K562 (cell line): ENCODE measurements at regions not wholly inside any gene's neighbourhood (a gene's known extent, or its start where the extent isn't known, plus 50 kb on each side); places are given as distances from the start of the nearest gene placed in this dataset.
"Not testable (repeated sequence)": the region's sequence is repeated elsewhere in the genome, so short reads cannot be mapped to it uniquely, and the experiment has no call there.

ENCODE experiments used
- ARID1B ChIP-seq: fragments of 450-650 bp; IDR thresholded peaks from 2 replicates; pipeline ENCODE4 v1.6.1; 2016; ENCODE audit warnings: antibody characterized with exemption, mild to moderate bottlenecking, inconsistent platforms
- ARNT ChIP-seq, 2 experiments: fragments of 450-650 bp; IDR thresholded peaks; 2 replicates each; pipeline ENCODE4 v1.6.1; 2016; ENCODE audit warnings: mild to moderate bottlenecking in 1 of 2
- EP300 ChIP-seq: IDR thresholded peaks from 2 replicates; pipeline ENCODE4 v1.6.1; 2012; ENCODE audit warnings: low read length, improper control_type of control experiment
- MAZ ChIP-seq, 2 experiments: fragments of 450-650 bp in 1 of 2; sonication (generic) in 1 of 2; formaldehyde crosslinking; IDR thresholded peaks in 1 of 2; conservative IDR thresholded peaks in 1 of 2; 2 replicates each; pipeline versions ENCODE4 v1.4.0 to v1.5.0; 2020; ENCODE audit warnings: mild to moderate bottlenecking in 1 of 2, missing genetic modification reagents in 1 of 2
- MCM3 ChIP-seq: fragments of 450-650 bp; IDR thresholded peaks from 2 replicates; pipeline ENCODE4 v1.6.1; 2016
- TCF7L2 ChIP-seq: fragments of 150-350 bp; IDR thresholded peaks from 2 replicates; pipeline ENCODE4 v1.6.1; 2016; ENCODE audit warnings: low read depth, mild to moderate bottlenecking, low read length, moderate library complexity
- TF ChIP-seq, protein P1 (sequence below), 3 experiments: IDR thresholded peaks in 2 of 3; conservative IDR thresholded peaks in 1 of 3; 2 replicates each; pipeline ENCODE4 v1.5.1; 2011 to 2012; ENCODE audit warnings: low read length in 3 of 3, mild to moderate bottlenecking in 3 of 3, control low read depth in 2 of 3, improper control_type of control experiment in 1 of 3, inconsistent platforms in 1 of 3, low read depth in 1 of 3, mixed read lengths in 1 of 3, moderate library complexity in 1 of 3; ENCODE audit not compliant: insufficient read depth in 2 of 3
- TF ChIP-seq, protein P2 (sequence below), 2 experiments: fragments of 450-650 bp in 1 of 2; sonication (generic) in 1 of 2; formaldehyde crosslinking in 1 of 2; IDR thresholded peaks in 1 of 2; conservative IDR thresholded peaks in 1 of 2; 2 replicates each; pipeline versions ENCODE4 v1.6.1 to v1.8.1; 2016 to 2023; ENCODE audit warnings: mild to moderate bottlenecking in 2 of 2, moderate library complexity in 2 of 2, inconsistent platforms in 1 of 2, missing genetic modification reagents in 1 of 2
- TF ChIP-seq, protein P3 (sequence below): fragments of 450-650 bp; IDR thresholded peaks from 2 replicates; pipeline ENCODE4 v1.6.1; 2017; ENCODE audit warnings: mild to moderate bottlenecking, moderate library complexity
- TF ChIP-seq, protein P4 (sequence below): fragments of 450-650 bp; IDR thresholded peaks from 2 replicates; pipeline ENCODE4 v1.6.1; 2016; ENCODE audit warnings: mild to moderate bottlenecking
- TF ChIP-seq, protein P5 (sequence below), 2 experiments: fragments of 450-650 bp; formaldehyde crosslinking in 1 of 2; IDR thresholded peaks; 2 replicates each; pipeline versions ENCODE4 v1.4.0 to v1.6.1; 2014 to 2020; ENCODE audit warnings: mild to moderate bottlenecking in 2 of 2, borderline replicate concordance in 1 of 2, low read depth in 1 of 2

DNA sequence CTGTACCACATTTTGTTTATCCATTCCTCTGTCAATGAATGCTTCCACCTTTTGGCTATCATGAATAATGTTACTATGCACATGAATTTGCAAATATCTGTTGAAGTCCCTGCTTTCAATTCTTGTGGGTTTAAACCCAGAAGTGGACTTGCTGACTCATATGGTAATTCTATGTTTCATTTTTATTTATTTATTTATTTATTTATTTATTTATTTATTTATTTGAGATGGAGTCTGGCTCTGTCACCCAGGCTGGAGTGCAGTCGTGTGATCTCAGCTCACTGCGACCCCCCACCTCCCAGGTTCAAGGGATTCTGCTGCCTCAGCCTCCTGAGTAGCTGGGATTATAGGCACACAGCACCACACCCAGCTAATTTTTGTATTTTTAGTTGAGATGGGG, 664.3 kb downstream of the KCNJ18 start:
- TF ChIP-seq ARID1B; ARNT (IDR thresholded peaks at IDR 0.05); MCM3; TCF7L2; EP300; MAZ (CRISPR knock-in tag; conservative IDR thresholded peaks at IDR 0.05 in 1 of 2, IDR thresholded peaks at IDR 0.05 in 1 of 2): not testable (repeated sequence)
- TF ChIP-seq, protein P1, sequence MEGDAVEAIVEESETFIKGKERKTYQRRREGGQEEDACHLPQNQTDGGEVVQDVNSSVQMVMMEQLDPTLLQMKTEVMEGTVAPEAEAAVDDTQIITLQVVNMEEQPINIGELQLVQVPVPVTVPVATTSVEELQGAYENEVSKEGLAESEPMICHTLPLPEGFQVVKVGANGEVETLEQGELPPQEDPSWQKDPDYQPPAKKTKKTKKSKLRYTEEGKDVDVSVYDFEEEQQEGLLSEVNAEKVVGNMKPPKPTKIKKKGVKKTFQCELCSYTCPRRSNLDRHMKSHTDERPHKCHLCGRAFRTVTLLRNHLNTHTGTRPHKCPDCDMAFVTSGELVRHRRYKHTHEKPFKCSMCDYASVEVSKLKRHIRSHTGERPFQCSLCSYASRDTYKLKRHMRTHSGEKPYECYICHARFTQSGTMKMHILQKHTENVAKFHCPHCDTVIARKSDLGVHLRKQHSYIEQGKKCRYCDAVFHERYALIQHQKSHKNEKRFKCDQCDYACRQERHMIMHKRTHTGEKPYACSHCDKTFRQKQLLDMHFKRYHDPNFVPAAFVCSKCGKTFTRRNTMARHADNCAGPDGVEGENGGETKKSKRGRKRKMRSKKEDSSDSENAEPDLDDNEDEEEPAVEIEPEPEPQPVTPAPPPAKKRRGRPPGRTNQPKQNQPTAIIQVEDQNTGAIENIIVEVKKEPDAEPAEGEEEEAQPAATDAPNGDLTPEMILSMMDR (IDR thresholded peaks at IDR 0.05 in 2 of 3, conservative IDR thresholded peaks at IDR 0.05 in 1 of 3; ENCODE audit: insufficient read depth in 2 of 3, low read depth in 1 of 3, low read length in 3 of 3) = not testable (repeated sequence)
- TF ChIP-seq, protein P2, sequence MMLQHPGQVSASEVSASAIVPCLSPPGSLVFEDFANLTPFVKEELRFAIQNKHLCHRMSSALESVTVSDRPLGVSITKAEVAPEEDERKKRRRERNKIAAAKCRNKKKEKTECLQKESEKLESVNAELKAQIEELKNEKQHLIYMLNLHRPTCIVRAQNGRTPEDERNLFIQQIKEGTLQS (IDR thresholded peaks at IDR 0.05) = not testable (repeated sequence)
- TF ChIP-seq, protein P2 (CRISPR knock-in tag; conservative IDR thresholded peaks at IDR 0.05) = not testable (repeated sequence)
- TF ChIP-seq, protein P3, sequence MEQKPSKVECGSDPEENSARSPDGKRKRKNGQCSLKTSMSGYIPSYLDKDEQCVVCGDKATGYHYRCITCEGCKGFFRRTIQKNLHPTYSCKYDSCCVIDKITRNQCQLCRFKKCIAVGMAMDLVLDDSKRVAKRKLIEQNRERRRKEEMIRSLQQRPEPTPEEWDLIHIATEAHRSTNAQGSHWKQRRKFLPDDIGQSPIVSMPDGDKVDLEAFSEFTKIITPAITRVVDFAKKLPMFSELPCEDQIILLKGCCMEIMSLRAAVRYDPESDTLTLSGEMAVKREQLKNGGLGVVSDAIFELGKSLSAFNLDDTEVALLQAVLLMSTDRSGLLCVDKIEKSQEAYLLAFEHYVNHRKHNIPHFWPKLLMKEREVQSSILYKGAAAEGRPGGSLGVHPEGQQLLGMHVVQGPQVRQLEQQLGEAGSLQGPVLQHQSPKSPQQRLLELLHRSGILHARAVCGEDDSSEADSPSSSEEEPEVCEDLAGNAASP = not testable (repeated sequence)
- TF ChIP-seq, protein P4, sequence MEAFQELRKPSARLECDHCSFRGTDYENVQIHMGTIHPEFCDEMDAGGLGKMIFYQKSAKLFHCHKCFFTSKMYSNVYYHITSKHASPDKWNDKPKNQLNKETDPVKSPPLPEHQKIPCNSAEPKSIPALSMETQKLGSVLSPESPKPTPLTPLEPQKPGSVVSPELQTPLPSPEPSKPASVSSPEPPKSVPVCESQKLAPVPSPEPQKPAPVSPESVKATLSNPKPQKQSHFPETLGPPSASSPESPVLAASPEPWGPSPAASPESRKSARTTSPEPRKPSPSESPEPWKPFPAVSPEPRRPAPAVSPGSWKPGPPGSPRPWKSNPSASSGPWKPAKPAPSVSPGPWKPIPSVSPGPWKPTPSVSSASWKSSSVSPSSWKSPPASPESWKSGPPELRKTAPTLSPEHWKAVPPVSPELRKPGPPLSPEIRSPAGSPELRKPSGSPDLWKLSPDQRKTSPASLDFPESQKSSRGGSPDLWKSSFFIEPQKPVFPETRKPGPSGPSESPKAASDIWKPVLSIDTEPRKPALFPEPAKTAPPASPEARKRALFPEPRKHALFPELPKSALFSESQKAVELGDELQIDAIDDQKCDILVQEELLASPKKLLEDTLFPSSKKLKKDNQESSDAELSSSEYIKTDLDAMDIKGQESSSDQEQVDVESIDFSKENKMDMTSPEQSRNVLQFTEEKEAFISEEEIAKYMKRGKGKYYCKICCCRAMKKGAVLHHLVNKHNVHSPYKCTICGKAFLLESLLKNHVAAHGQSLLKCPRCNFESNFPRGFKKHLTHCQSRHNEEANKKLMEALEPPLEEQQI = not testable (repeated sequence)
- TF ChIP-seq, protein P5, sequence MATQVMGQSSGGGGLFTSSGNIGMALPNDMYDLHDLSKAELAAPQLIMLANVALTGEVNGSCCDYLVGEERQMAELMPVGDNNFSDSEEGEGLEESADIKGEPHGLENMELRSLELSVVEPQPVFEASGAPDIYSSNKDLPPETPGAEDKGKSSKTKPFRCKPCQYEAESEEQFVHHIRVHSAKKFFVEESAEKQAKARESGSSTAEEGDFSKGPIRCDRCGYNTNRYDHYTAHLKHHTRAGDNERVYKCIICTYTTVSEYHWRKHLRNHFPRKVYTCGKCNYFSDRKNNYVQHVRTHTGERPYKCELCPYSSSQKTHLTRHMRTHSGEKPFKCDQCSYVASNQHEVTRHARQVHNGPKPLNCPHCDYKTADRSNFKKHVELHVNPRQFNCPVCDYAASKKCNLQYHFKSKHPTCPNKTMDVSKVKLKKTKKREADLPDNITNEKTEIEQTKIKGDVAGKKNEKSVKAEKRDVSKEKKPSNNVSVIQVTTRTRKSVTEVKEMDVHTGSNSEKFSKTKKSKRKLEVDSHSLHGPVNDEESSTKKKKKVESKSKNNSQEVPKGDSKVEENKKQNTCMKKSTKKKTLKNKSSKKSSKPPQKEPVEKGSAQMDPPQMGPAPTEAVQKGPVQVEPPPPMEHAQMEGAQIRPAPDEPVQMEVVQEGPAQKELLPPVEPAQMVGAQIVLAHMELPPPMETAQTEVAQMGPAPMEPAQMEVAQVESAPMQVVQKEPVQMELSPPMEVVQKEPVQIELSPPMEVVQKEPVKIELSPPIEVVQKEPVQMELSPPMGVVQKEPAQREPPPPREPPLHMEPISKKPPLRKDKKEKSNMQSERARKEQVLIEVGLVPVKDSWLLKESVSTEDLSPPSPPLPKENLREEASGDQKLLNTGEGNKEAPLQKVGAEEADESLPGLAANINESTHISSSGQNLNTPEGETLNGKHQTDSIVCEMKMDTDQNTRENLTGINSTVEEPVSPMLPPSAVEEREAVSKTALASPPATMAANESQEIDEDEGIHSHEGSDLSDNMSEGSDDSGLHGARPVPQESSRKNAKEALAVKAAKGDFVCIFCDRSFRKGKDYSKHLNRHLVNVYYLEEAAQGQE (IDR thresholded peaks at IDR 0.05; ENCODE audit: borderline replicate concordance) = not testable (repeated sequence)
- TF ChIP-seq, protein P5 (CRISPR knock-in tag; IDR thresholded peaks at IDR 0.05; ENCODE audit: low read depth) = not testable (repeated sequence)
